Neural cell (in vitro differentiated cells): ENCODE measurements at regions not wholly inside any gene's neighbourhood (a gene's known extent, or its start where the extent isn't known, plus 50 kb on each side); places are given as distances from the start of the nearest gene placed in this dataset.

Experiments used
- H2AFZ ChIP-seq: fragments of 200-600, 300-800 bp; sonication (generic), shearing (Covaris generic); 2 replicates; pipeline ENCODE4 v1.6.0; 2014; ENCODE audit warnings: low read depth, mild to moderate bottlenecking, antibody characterized with exemption, low read length, moderate library complexity
- H3F3A ChIP-seq: fragments of 200-600 bp; shearing (Covaris generic); 2 replicates; pipeline ENCODE4 v1.6.1; 2016; ENCODE audit warnings: mild to moderate bottlenecking, moderate library complexity, mixed read lengths, antibody characterized with exemption, low read length; ENCODE audit not compliant: insufficient read depth, poor library complexity, severe bottlenecking
- H3K27ac ChIP-seq: fragments of 200-600, 300-800 bp; sonication (generic), shearing (Covaris generic); 2 replicates; pipeline ENCODE4 v1.5.1; 2014; ENCODE audit warnings: mild to moderate bottlenecking, low read length, moderate library complexity
- H3K27me3 ChIP-seq: fragments of 300-800, 200-600 bp; sonication (generic), shearing (Covaris generic); 2 replicates; pipeline ENCODE4 v1.6.0; 2014; ENCODE audit warnings: mild to moderate bottlenecking, low read depth, low read length, moderate library complexity; ENCODE audit not compliant: insufficient read depth
- H3K36me3 ChIP-seq: fragments of 300-800, 200-600 bp; sonication (generic), shearing (Covaris generic); 2 replicates; pipeline ENCODE4 v1.5.1; 2014; ENCODE audit warnings: mild to moderate bottlenecking, antibody characterized with exemption, low read length, moderate library complexity; ENCODE audit not compliant: insufficient read depth
- H3K4me2 ChIP-seq: fragments of 300-800, 200-600 bp; sonication (generic), shearing (Covaris generic); 2 replicates; pipeline ENCODE4 v1.6.0; 2014; ENCODE audit warnings: mild to moderate bottlenecking, low read length
- H3K4me3 ChIP-seq: fragments of 300-800, 200-600 bp; sonication (generic), shearing (Covaris generic); 2 replicates; pipeline ENCODE4 v1.5.1; 2014; ENCODE audit warnings: mild to moderate bottlenecking, low read length, moderate library complexity
- H3K79me2 ChIP-seq: fragments of 200-600 bp; shearing (Covaris generic); replicated peaks from 2 replicates; pipeline ENCODE4 v1.6.0; 2014; ENCODE audit warnings: mild to moderate bottlenecking, low read length, moderate library complexity; ENCODE audit not compliant: insufficient read depth
- H3K9ac ChIP-seq: fragments of 300-800, 200-600 bp; sonication (generic), shearing (Covaris generic); 2 replicates; pipeline ENCODE4 v1.6.1; 2016; ENCODE audit warnings: mild to moderate bottlenecking, low read length, mixed read lengths
- H3K9me2 ChIP-seq: fragments of 200-600 bp; shearing (Covaris generic); 2 replicates; pipeline ENCODE4 v1.6.1; 2016; ENCODE audit warnings: mild to moderate bottlenecking, low read length, mixed read lengths; ENCODE audit not compliant: insufficient read depth
- H3K9me3 ChIP-seq: fragments of 200-600, 300-800 bp; sonication (generic), shearing (Covaris generic); 2 replicates; pipeline ENCODE4 v1.6.1; 2016; ENCODE audit warnings: mild to moderate bottlenecking, mixed run types, low read length, moderate library complexity, mixed read lengths
- H4K20me1 ChIP-seq: fragments of 200-600 bp; shearing (Covaris generic); 2 replicates; pipeline ENCODE4 v1.6.1; 2016; ENCODE audit warnings: mild to moderate bottlenecking, mixed run types; ENCODE audit not compliant: insufficient read depth
- EP300 ChIP-seq: fragments of 450-650 bp; conservative IDR thresholded peaks from 2 replicates; pipeline ENCODE4 v1.6.1; 2014; ENCODE audit warnings: antibody characterized with exemption, mild to moderate bottlenecking, moderate library complexity; ENCODE audit not compliant: poor library complexity, severe bottlenecking
- EZH2 ChIP-seq: fragments of 200-600, 300-800 bp; shearing (Covaris generic), sonication (generic); IDR thresholded peaks from 2 replicates; pipeline ENCODE4 v1.6.1; 2014; ENCODE audit warnings: antibody characterized with exemption, low read length, borderline replicate concordance, mild to moderate bottlenecking; ENCODE audit not compliant: insufficient read depth, poor library complexity, severe bottlenecking
- MXI1 ChIP-seq: fragments of 450-650 bp; conservative IDR thresholded peaks from 2 replicates; pipeline ENCODE4 v1.6.1; 2014; ENCODE audit warnings: antibody characterized with exemption, mild to moderate bottlenecking; ENCODE audit not compliant: poor library complexity, severe bottlenecking
- POLR2AphosphoS5 ChIP-seq: IDR thresholded peaks from 2 replicates; pipeline ENCODE4 v1.6.1; 2012
- RAD21 ChIP-seq: fragments of 450-650 bp; conservative IDR thresholded peaks from 2 replicates; pipeline ENCODE4 v1.6.1; 2014; ENCODE audit warnings: antibody characterized with exemption, mild to moderate bottlenecking, moderate library complexity
- SMC3 ChIP-seq: fragments of 450-650 bp; conservative IDR thresholded peaks from 2 replicates; pipeline ENCODE4 v1.6.1; 2014; ENCODE audit warnings: antibody characterized with exemption, mild to moderate bottlenecking, moderate library complexity; ENCODE audit not compliant: poor library complexity
- TAF1 ChIP-seq: IDR thresholded peaks from 2 replicates; pipeline ENCODE4 v1.6.1; 2012; ENCODE audit warnings: low read depth
- TF ChIP-seq, protein P1 (sequence below): IDR thresholded peaks from 2 replicates; pipeline ENCODE4 v1.6.1; 2012; ENCODE audit warnings: borderline replicate concordance
- TF ChIP-seq, protein P2 (sequence below): fragments of 450-650 bp; IDR thresholded peaks from 2 replicates; pipeline ENCODE4 v1.5.1; 2014; ENCODE audit warnings: antibody characterized with exemption, mild to moderate bottlenecking, moderate library complexity; ENCODE audit not compliant: poor library complexity, severe bottlenecking

DNA sequence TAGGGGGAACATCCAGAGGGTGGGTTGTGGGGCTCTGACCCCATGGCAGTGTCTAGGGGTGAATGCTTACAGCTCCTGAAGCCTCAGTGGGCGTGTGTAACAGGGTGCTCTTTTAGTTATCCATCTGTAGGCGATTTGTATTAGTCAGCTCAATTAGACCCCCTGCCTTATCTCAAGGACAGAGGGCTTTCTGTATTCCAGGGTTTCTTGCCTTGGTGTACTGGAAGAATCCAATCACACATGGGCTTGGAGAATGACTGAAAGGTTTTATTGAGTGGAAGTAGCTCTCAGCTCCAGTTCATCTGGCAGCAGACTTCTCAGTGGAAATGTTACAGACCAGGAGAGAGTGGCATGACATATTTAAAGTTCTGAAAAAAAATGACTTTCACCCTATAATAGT is 334.0 kb upstream of the GCFC2 start:
- H3K4me2 ChIP-seq = no peak overlapping the region
- H3K36me3 ChIP-seq = no peaks in the 10 kb centered on the region
- TF ChIP-seq, protein P1, sequence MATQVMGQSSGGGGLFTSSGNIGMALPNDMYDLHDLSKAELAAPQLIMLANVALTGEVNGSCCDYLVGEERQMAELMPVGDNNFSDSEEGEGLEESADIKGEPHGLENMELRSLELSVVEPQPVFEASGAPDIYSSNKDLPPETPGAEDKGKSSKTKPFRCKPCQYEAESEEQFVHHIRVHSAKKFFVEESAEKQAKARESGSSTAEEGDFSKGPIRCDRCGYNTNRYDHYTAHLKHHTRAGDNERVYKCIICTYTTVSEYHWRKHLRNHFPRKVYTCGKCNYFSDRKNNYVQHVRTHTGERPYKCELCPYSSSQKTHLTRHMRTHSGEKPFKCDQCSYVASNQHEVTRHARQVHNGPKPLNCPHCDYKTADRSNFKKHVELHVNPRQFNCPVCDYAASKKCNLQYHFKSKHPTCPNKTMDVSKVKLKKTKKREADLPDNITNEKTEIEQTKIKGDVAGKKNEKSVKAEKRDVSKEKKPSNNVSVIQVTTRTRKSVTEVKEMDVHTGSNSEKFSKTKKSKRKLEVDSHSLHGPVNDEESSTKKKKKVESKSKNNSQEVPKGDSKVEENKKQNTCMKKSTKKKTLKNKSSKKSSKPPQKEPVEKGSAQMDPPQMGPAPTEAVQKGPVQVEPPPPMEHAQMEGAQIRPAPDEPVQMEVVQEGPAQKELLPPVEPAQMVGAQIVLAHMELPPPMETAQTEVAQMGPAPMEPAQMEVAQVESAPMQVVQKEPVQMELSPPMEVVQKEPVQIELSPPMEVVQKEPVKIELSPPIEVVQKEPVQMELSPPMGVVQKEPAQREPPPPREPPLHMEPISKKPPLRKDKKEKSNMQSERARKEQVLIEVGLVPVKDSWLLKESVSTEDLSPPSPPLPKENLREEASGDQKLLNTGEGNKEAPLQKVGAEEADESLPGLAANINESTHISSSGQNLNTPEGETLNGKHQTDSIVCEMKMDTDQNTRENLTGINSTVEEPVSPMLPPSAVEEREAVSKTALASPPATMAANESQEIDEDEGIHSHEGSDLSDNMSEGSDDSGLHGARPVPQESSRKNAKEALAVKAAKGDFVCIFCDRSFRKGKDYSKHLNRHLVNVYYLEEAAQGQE = no peak
- TF ChIP-seq, protein P2, sequence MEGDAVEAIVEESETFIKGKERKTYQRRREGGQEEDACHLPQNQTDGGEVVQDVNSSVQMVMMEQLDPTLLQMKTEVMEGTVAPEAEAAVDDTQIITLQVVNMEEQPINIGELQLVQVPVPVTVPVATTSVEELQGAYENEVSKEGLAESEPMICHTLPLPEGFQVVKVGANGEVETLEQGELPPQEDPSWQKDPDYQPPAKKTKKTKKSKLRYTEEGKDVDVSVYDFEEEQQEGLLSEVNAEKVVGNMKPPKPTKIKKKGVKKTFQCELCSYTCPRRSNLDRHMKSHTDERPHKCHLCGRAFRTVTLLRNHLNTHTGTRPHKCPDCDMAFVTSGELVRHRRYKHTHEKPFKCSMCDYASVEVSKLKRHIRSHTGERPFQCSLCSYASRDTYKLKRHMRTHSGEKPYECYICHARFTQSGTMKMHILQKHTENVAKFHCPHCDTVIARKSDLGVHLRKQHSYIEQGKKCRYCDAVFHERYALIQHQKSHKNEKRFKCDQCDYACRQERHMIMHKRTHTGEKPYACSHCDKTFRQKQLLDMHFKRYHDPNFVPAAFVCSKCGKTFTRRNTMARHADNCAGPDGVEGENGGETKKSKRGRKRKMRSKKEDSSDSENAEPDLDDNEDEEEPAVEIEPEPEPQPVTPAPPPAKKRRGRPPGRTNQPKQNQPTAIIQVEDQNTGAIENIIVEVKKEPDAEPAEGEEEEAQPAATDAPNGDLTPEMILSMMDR = no peak
- TF ChIP-seq RAD21 (no peak), TAF1 (no peak), POLR2AphosphoS5 (no peak), SMC3 (no peak), EP300 (no peak), EZH2 (no peak), MXI1 (no peak)
- H3K9me2 ChIP-seq = no peaks in the 10 kb centered on the region
- no peak overlapping the region for H2AFZ ChIP-seq
- no peak overlapping the region for H3K4me3 ChIP-seq
- no peak overlapping the region for H3K27ac ChIP-seq
- H3K9ac ChIP-seq = no peak overlapping the region
- no peaks in the 10 kb centered on the region for H3K27me3 ChIP-seq
- no peaks in the 10 kb centered on the region for H3F3A ChIP-seq
- H3K79me2 ChIP-seq = no peaks in the 10 kb centered on the region
- H3K9me3 ChIP-seq = no peaks in the 10 kb centered on the region
- H4K20me1 ChIP-seq = no peaks in the 10 kb centered on the region

DNA sequence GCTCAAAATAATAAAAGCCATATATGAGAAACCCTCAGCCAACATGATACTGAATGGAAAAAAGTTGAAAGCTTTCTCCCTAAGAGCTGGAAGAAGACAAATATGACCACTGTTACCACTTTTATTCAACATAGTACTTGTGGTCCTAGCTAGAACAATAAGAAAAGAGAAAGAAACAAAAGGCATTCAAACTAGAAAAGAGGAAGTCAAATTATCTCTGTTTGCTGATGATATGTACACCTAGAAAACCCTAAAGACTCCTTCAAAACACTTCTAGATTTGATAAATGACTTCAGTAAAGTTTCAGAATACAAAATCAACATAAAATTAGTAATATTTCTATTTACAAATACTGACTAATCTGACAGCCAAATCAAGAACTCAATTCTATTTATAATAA is 328.8 kb upstream of the GCFC2 start:
- H3K9me3 ChIP-seq = no peaks in the 10 kb centered on the region
- no peak overlapping the region for H2AFZ ChIP-seq
- H3K9me2 ChIP-seq = no peaks in the 10 kb centered on the region

More for the DNA sequence above, 328.8 kb upstream of the GCFC2 start:
- Histone ChIP-seq H3K4me3 (no peak overlapping the region), H3K79me2 (no peaks in the 10 kb centered on the region), H4K20me1 (no peaks in the 10 kb centered on the region), H3K9ac (no peak overlapping the region), H3K36me3 (no peaks in the 10 kb centered on the region), H3K27me3 (no peaks in the 10 kb centered on the region), H3K27ac (no peak overlapping the region), H3K4me2 (no peak overlapping the region), H3F3A (no peaks in the 10 kb centered on the region)
- TF ChIP-seq TAF1 (no peak), EZH2 (no peak), RAD21 (no peak), SMC3 (no peak)
- TF ChIP-seq, protein P1 = no peak
- TF ChIP-seq, protein P2 = no peak
